ENCODE measurements at regions not wholly inside any gene's neighbourhood (a gene's known extent, or its start where the extent isn't known, plus 50 kb on each side); places are given as distances from the start of the nearest gene placed in this dataset.

DNA sequence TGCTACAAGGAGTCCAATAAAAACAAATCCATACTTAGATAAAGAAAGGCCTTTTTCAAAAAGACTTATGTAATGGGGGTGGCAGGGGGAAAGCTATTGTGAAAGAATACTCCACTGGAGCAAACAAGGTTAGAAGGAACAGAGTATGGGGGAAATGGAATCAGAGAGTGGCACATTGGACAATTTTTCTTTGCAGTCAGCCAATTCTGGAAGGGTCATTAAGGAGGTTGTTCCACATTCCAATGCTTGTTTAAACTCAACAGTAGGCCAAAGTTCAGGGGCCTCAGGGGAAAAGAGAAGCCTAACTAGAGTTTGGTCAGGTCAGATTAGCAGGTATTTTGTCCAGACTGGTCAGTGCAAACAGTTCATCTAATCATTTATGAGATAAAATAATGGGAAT lies 105.2 kb upstream of the RESF1 start:
- peaks cover 0 to 10% of the 10 kb centered on the region in 2 donors for H3K4me1 ChIP-seq
- no peaks in the 10 kb centered on the region for H3K9me3 ChIP-seq
- intact Hi-C loops (cut with DNase I) = no loop called here
- TF ChIP-seq, protein P1, sequence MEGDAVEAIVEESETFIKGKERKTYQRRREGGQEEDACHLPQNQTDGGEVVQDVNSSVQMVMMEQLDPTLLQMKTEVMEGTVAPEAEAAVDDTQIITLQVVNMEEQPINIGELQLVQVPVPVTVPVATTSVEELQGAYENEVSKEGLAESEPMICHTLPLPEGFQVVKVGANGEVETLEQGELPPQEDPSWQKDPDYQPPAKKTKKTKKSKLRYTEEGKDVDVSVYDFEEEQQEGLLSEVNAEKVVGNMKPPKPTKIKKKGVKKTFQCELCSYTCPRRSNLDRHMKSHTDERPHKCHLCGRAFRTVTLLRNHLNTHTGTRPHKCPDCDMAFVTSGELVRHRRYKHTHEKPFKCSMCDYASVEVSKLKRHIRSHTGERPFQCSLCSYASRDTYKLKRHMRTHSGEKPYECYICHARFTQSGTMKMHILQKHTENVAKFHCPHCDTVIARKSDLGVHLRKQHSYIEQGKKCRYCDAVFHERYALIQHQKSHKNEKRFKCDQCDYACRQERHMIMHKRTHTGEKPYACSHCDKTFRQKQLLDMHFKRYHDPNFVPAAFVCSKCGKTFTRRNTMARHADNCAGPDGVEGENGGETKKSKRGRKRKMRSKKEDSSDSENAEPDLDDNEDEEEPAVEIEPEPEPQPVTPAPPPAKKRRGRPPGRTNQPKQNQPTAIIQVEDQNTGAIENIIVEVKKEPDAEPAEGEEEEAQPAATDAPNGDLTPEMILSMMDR (IDR thresholded peaks at IDR 0.05) = no peak
- no peak for TF ChIP-seq POLR2A (IDR thresholded peaks at IDR 0.05)
- H3K27me3 ChIP-seq = no peaks in the 10 kb centered on the region
- DNase-seq = no peak
- H3K27ac ChIP-seq = no peak overlapping the region
- no peak overlapping the region for H3K4me3 ChIP-seq (replicated peaks in 1 of 3)
- H3K36me3 ChIP-seq = no peaks in the 10 kb centered on the region

DNA sequence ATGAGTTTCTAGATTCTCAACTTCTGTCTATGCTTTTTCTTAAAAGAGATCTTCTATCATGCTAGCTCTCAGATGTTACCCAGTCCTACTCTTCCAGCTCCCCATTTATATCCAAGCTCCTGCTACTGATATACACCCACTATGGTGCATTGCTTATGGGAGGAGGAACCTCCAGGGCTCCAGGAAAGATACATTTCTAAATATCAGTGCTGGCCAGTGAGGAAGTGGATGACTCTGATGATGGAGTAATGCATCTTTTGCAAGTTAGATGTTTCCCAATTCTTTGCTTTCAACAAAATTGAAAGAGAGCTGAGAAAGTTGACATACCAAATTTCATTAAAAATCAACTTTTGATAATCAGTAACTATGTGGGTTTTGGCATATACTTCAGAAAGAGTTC lies 105.7 kb upstream of the RESF1 start:
- intact Hi-C loops (cut with DNase I) = no loop called here
- Histone ChIP-seq H3K36me3 (no peaks in the 10 kb centered on the region), H3K4me1 (peaks cover 0 to 10% of the 10 kb centered on the region in 2 donors), H3K4me3 (replicated peaks in 1 of 3) (no peak overlapping the region), H3K27me3 (no peaks in the 10 kb centered on the region), H3K27ac (no peak overlapping the region), H3K9me3 (no peaks in the 10 kb centered on the region)
- no peak for DNase-seq
- TF ChIP-seq POLR2A (IDR thresholded peaks at IDR 0.05) = no peak
- TF ChIP-seq, protein P1 (IDR thresholded peaks at IDR 0.05) = no peak

DNA sequence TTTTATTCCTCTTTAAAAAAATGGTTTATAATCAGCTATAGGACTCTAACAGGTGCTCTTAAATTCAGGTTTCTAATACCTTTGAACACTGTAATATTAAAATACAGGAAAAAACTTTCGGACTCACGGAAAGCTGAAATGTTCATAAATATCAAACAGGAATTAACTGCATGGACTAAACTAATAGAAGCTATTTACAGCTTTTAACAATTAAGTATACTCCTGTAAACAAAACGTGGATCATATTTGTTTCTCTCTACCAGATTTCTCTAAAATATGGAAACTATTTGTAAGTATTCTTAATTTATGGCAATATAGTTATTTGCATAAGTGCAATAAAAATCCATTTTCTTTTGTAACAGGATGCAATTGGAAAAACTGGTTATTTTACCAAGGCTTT lies 108.9 kb upstream of the RESF1 start:
- TF ChIP-seq, protein P1 (IDR thresholded peaks at IDR 0.05) = no peak
- no peak for TF ChIP-seq POLR2A (IDR thresholded peaks at IDR 0.05)
- Histone ChIP-seq H3K4me3 (replicated peaks in 1 of 3) (no peak overlapping the region), H3K9me3 (no peaks in the 10 kb centered on the region), H3K27me3 (no peaks in the 10 kb centered on the region), H3K4me1 (peaks cover 0 to 10% of the 10 kb centered on the region in 2 donors), H3K27ac (no peak overlapping the region), H3K36me3 (no peaks in the 10 kb centered on the region)
- DNase-seq = no peak
- WGBS, 2 donors = 62 to 63% methylated on average over 3 of the region's 3 CpGs
- intact Hi-C loops (cut with DNase I) = no loop called here

DNA sequence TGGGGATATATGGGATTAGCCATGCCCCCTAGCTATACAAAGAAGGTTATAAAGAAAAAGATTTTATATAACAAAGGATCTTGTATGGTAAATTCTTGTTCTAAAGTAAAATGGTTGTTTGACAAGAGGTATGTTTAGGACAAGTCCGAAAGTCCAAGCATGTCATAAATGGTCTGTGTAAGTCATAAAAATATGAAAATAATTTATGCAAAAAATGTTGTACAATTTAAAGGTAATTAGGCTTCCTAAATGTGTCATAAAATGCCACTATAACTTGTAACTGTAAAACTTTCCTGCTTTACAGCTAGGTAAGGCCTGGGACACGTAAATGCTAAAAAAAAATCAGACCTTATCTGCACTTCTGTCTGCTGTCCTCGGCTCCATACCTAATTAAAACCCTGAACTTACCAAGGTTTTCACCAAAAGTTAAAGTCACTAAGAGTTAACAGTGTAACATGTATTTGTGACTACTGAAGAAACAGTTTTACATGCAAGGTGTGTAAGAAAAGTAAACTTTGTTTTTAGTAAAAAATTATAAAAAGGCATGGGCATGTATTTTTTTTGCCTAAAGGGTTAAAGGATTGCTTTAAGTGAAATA lies 110.0 kb upstream of the RESF1 start:
- Histone ChIP-seq H3K9me3 (no peaks in the 10 kb centered on the region), H3K27me3 (no peaks in the 10 kb centered on the region), H3K4me3 (replicated peaks in 1 of 3) (no peak overlapping the region), H3K36me3 (no peaks in the 10 kb centered on the region), H3K4me1 (peaks cover 0 to 9% of the 10 kb centered on the region in 2 donors), H3K27ac (no peak overlapping the region)
- no peak for TF ChIP-seq POLR2A (IDR thresholded peaks at IDR 0.05)
- TF ChIP-seq, protein P1 (IDR thresholded peaks at IDR 0.05) = no peak
- WGBS, 2 donors = 73 to 76% methylated on average over 3 of the region's 3 CpGs
- DNase-seq = no peak
- intact Hi-C loops (cut with DNase I) = no loop called here

DNA sequence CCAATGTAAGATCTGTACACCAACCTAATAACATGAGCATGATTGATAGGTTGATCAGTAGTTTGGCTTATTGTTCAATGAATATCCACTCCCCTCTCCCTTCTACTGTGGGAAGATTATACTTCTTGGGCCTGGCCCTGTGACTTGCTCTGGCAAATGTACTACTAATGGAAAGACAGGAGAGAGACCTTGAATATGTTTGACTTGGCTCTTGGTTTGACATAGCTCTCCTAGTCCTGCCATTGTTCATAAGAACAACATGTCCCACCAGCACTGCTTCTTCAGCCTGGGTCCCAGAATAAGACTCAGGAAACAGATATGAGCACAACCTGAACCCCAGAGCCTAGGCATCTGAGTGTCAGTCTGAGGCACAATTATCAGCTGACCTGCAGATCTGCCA lies 112.8 kb upstream of the RESF1 start:
- Histone ChIP-seq H3K4me3 (replicated peaks in 1 of 3) (no peak overlapping the region), H3K27ac (no peak overlapping the region), H3K36me3 (no peaks in the 10 kb centered on the region), H3K27me3 (no peaks in the 10 kb centered on the region), H3K9me3 (no peaks in the 10 kb centered on the region), H3K4me1 (no peaks in the 10 kb centered on the region)
- no peak for DNase-seq
- no peak for TF ChIP-seq POLR2A (IDR thresholded peaks at IDR 0.05)
- intact Hi-C loops (cut with DNase I) = no loop called here
